ENCODE measurements at regions not wholly inside any gene's neighbourhood (a gene's known extent, or its start where the extent isn't known, plus 50 kb on each side); places are given as distances from the start of the nearest gene placed in this dataset.

- TF ChIP-seq, protein P1, sequence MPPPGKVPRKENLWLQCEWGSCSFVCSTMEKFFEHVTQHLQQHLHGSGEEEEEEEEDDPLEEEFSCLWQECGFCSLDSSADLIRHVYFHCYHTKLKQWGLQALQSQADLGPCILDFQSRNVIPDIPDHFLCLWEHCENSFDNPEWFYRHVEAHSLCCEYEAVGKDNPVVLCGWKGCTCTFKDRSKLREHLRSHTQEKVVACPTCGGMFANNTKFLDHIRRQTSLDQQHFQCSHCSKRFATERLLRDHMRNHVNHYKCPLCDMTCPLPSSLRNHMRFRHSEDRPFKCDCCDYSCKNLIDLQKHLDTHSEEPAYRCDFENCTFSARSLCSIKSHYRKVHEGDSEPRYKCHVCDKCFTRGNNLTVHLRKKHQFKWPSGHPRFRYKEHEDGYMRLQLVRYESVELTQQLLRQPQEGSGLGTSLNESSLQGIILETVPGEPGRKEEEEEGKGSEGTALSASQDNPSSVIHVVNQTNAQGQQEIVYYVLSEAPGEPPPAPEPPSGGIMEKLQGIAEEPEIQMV (tag; conservative IDR thresholded peaks at IDR 0.05; ENCODE audit: low read depth), result no peak
- TF ChIP-seq HES1 (IDR thresholded peaks at IDR 0.05; ENCODE audit: low read depth) (no peak), ZNF384 (IDR thresholded peaks at IDR 0.05; ENCODE audit: low read depth, low read length) (peak; percentile 48; the same call in 1 of the 2 replicates), ZHX1 (conservative IDR thresholded peaks at IDR 0.05; ENCODE audit: low read length) (no peak), ZFX (CRISPR knock-in tag; IDR thresholded peaks at IDR 0.05) (no peak), SOX6 (IDR thresholded peaks at IDR 0.05) (peak; percentile 52), ZBTB43 (CRISPR knock-in tag; IDR thresholded peaks at IDR 0.05) (no peak), MYNN (IDR thresholded peaks at IDR 0.05) (no peak), MYNN (CRISPR knock-in tag; IDR thresholded peaks at IDR 0.05) (no peak), TFAM (CRISPR knock-in tag; conservative IDR thresholded peaks at IDR 0.05) (no peak), MAZ (CRISPR knock-in tag; conservative IDR thresholded peaks at IDR 0.05 in 1 of 2, IDR thresholded peaks at IDR 0.05 in 1 of 2) (no peak), U2AF2 (optimal IDR thresholded peaks at IDR 0.05; ENCODE audit: low read depth, low read length) (no peak), TRIM24 (IDR thresholded peaks at IDR 0.05) (0 out of 4 replicates have a peak, but pooled peaks have one; percentile 13 to 25), USF2 (CRISPR knock-in tag; IDR thresholded peaks at IDR 0.05) (no peak), THAP12 (CRISPR knock-in tag; IDR thresholded peaks at IDR 0.05) (no peak), TFAP4 (CRISPR knock-in tag; IDR thresholded peaks at IDR 0.05; ENCODE audit: borderline replicate concordance) (no peak), HMGN3 (IDR thresholded peaks at IDR 0.05; ENCODE audit: borderline replicate concordance, extremely low read depth, insufficient read length, low read depth, low read length) (no peak), SMAD3 (CRISPR knock-in tag; conservative IDR thresholded peaks at IDR 0.05) (no peak)
Observed at GRCh38 chr18:11544060-11544633, 65.2 kb upstream of the SLC35G4 start (continued).

All from K562 (cell line).